Endothelial cell of umbilical vein (primary cell): ENCODE measurements at regions not wholly inside any gene's neighbourhood (a gene's known extent, or its start where the extent isn't known, plus 50 kb on each side); places are given as distances from the start of the nearest gene placed in this dataset.

Experiments
- BruUV-seq: library from RNA; stranded (reverse); fragments of 400-500 nt; replicated peaks from 2 replicates; lab custom pipeline; 2021; lab: Mats Ljungman, UMichigan
- CTCF ChIA-PET: fragments of 300-600, 350-600 bp; sonication (Branson Sonifier 250); formaldehyde crosslinking; loops from one replicate; lab custom pipeline; 2021; ENCODE audit warnings: antibody characterized with exemption, inconsistent platforms; lab: Charles Lee
- POLR2A ChIA-PET: fragments of 300-600, 350-600 bp; sonication (Branson Sonifier 250); formaldehyde crosslinking; loops from one replicate; lab custom pipeline; 2021; ENCODE audit warnings: antibody characterized with exemption, inconsistent platforms; lab: Charles Lee
- DNase-seq: peaks from one replicate; pipeline ENCODE4 v3.0.0-alpha.2; 2011; ENCODE audit warnings: low read depth, low spot score
- FAIRE-seq: peaks from 2 replicates; lab custom pipeline; 2011; peaks lifted over from hg19 to GRCh38; lab: Jason Lieb, UNC
- H2AFZ ChIP-seq: 2 replicates; pipeline ENCODE4 v1.6.0; 2012; ENCODE audit warnings: low read depth, low read length, control low read depth, inconsistent platforms
- H3K27ac ChIP-seq: 2 replicates; pipeline ENCODE4 v1.5.1; 2011; ENCODE audit warnings: low read depth, mild to moderate bottlenecking, control low read depth, low read length, moderate library complexity; ENCODE audit not compliant: insufficient read depth
- H3K27me3 ChIP-seq, 2 experiments: 2 replicates each; pipeline versions ENCODE4 v1.6.0 to v1.6.1; 2011; ENCODE audit warnings: low read length in 2 of 2, mixed read lengths in 1 of 2; ENCODE audit not compliant: control insufficient read depth in 2 of 2, insufficient read depth in 2 of 2
- H3K36me3 ChIP-seq, 2 experiments: 2 replicates in 1 of 2; 3 replicates in 1 of 2; pipeline ENCODE4 v1.5.1; 2011; ENCODE audit warnings: low read length in 2 of 2, mild to moderate bottlenecking in 1 of 2, moderate library complexity in 1 of 2; ENCODE audit not compliant: control insufficient read depth in 2 of 2, insufficient read depth in 2 of 2; ENCODE audit errors: extremely low read depth in 1 of 2
- H3K4me1 ChIP-seq: 3 replicates; pipeline ENCODE4 v1.5.1; 2011; ENCODE audit warnings: mild to moderate bottlenecking, low read length; ENCODE audit not compliant: control insufficient read depth, insufficient read depth; ENCODE audit errors: extremely low read depth
- H3K4me2 ChIP-seq: 2 replicates; pipeline ENCODE4 v1.6.1; 2011; ENCODE audit warnings: low read length, control low read depth, mixed read lengths; ENCODE audit not compliant: insufficient read depth
- H3K4me3 ChIP-seq, 3 experiments: fragments of 200-600 bp in 1 of 3; sonication (generic), shearing (Covaris generic) in 1 of 3; replicated peaks in 1 of 3; 2 replicates each; pipeline ENCODE4 v1.5.1; 2011 to 2016; ENCODE audit warnings: control low read depth in 3 of 3, low read length in 3 of 3, mild to moderate bottlenecking in 2 of 3, inconsistent platforms in 1 of 3, low read depth in 1 of 3, moderate library complexity in 1 of 3; ENCODE audit not compliant: insufficient read depth in 1 of 3
- H3K79me2 ChIP-seq: 2 replicates; pipeline ENCODE4 v1.6.0; 2012; ENCODE audit warnings: low read length, inconsistent platforms; ENCODE audit not compliant: control insufficient read depth, insufficient read depth
- H3K9ac ChIP-seq: replicated peaks from 2 replicates; pipeline ENCODE3; 2011; ENCODE audit warnings: low read length, control low read depth; ENCODE audit not compliant: insufficient read depth; ENCODE audit errors: extremely low read depth
- H3K9me1 ChIP-seq: replicated peaks from 3 replicates; pipeline ENCODE4 v1.6.0; 2011; ENCODE audit warnings: mild to moderate bottlenecking, low read length; ENCODE audit not compliant: control insufficient read depth, insufficient read depth; ENCODE audit errors: extremely low read depth
- H3K9me3 ChIP-seq: replicated peaks from 2 replicates; pipeline ENCODE4 v1.5.1; 2012; ENCODE audit warnings: low read length, inconsistent platforms; ENCODE audit not compliant: control insufficient read depth, insufficient read depth
- H4K20me1 ChIP-seq: replicated peaks from 2 replicates; pipeline ENCODE3; 2011; ENCODE audit warnings: mild to moderate bottlenecking, low read length; ENCODE audit not compliant: control insufficient read depth, insufficient read depth; ENCODE audit errors: extremely low read depth
- CTCF ChIP-seq, 2 donors: IDR thresholded peaks; 1 replicate in 1 of 2; 2 replicates in 1 of 2; pipeline ENCODE4 v1.5.1; 2011; ENCODE audit warnings: low read length in 2 of 2, mild to moderate bottlenecking in 2 of 2, moderate library complexity in 2 of 2, control low read depth in 1 of 2, inconsistent platforms in 1 of 2, low read depth in 1 of 2; ENCODE audit not compliant: insufficient read depth in 1 of 2; ENCODE audit errors: extremely low read depth in 1 of 2
- EZH2 ChIP-seq: IDR thresholded peaks from 2 replicates; pipeline ENCODE4 v1.6.1; 2012; ENCODE audit warnings: borderline replicate concordance, low read depth, mild to moderate bottlenecking, moderate library complexity, low read length, inconsistent platforms; ENCODE audit not compliant: severe bottlenecking
- FOS ChIP-seq: IDR thresholded peaks from 2 replicates; pipeline ENCODE4 v1.6.1; 2011; ENCODE audit warnings: mild to moderate bottlenecking, low read length, moderate library complexity, borderline replicate concordance; ENCODE audit not compliant: insufficient read depth
- GATA2 ChIP-seq: IDR thresholded peaks from 2 replicates; pipeline ENCODE4 v1.7.0; 2011; ENCODE audit warnings: low read depth, mild to moderate bottlenecking, moderate library complexity, mixed read lengths, low read length; ENCODE audit not compliant: insufficient read length, insufficient read depth
- JUN ChIP-seq: IDR thresholded peaks from 2 replicates; pipeline ENCODE4 v1.6.1; 2011; ENCODE audit warnings: borderline replicate concordance, low read depth; ENCODE audit not compliant: insufficient read length, insufficient read depth
- MAX ChIP-seq: IDR thresholded peaks from 2 replicates; pipeline ENCODE4 v1.6.1; 2011; ENCODE audit not compliant: insufficient read depth, insufficient read length
- MYC ChIP-seq: IDR thresholded peaks from one replicate; pipeline ENCODE4 v1.6.1; 2011; ENCODE audit warnings: mild to moderate bottlenecking, low read depth, low read length
- POLR2A ChIP-seq: IDR thresholded peaks from 2 replicates; pipeline ENCODE4 v1.6.1; 2012; ENCODE audit warnings: low read depth, mild to moderate bottlenecking, control low read depth, low read length
- POLR2AphosphoS5 ChIP-seq: IDR thresholded peaks from 2 replicates; pipeline ENCODE4 v1.6.1; 2012; ENCODE audit warnings: low read depth, mild to moderate bottlenecking, control low read depth, low read length, moderate library complexity; ENCODE audit not compliant: insufficient read depth
- dilution Hi-C: fragments of 300-500 bp; cut with MboI; formaldehyde crosslinking; loops from one replicate; pipeline ENCODE4 v1.15.0; 2019; ENCODE audit warnings: low sequenced_read_pairs; ENCODE audit not compliant: extremely low pct_ligation_motif_present
- intact Hi-C: fragments of 100-400 bp; cut with micrococcal nuclease; formaldehyde crosslinking; loops from one replicate; pipeline ENCODE4 v1.10.0; 2022

- Histone ChIP-seq H3K9me1 (no peaks in the 10 kb centered on the region), H3K4me1 (no peaks in the 10 kb centered on the region), H3K27me3 (peaks cover 0 to 5% of the 10 kb centered on the region in 2 experiments), H4K20me1 (no peaks in the 10 kb centered on the region), H2AFZ (no peak overlapping the region), H3K4me2 (no peak overlapping the region), H3K36me3 (no peaks in the 10 kb centered on the region), H3K9me3 (no peaks in the 10 kb centered on the region), H3K79me2 (no peaks in the 10 kb centered on the region), H3K9ac (no peak overlapping the region), H3K27ac (no peak overlapping the region), H3K4me3 (no peak overlapping the region)
- ChIA-PET POLR2A (no interaction called here), CTCF (no interaction called here)
- DNase-seq (no peak), FAIRE-seq (no peak)
- dilution Hi-C loops: no loop called here
- BruUV-seq: no TSS peak
- no peak for TF ChIP-seq EZH2
- no peak for TF ChIP-seq POLR2AphosphoS5
- no peak for TF ChIP-seq CTCF (IDR thresholded peaks at IDR 0.05; ENCODE audit: extremely low read depth in 1 of 2, insufficient read depth in 1 of 2, low read depth in 1 of 2, low read length in 2 of 2)
- no peak for TF ChIP-seq POLR2A
- TF ChIP-seq GATA2: no peak
- no peak for TF ChIP-seq MAX
- TF ChIP-seq MYC: no peak
- TF ChIP-seq JUN: no peak
- TF ChIP-seq FOS: no peak
- intact Hi-C loops: no loop called here
Measured at GRCh38 chr16:86864586-86864985, 286.2 kb downstream of the FOXL1 start.
